Ovary (tissue), 7 donors: ENCODE measurements at regions not wholly inside any gene's neighbourhood (a gene's known extent, or its start where the extent isn't known, plus 50 kb on each side); places are given as distances from the start of the nearest gene placed in this dataset.

ENCODE experiments used
- DNase-seq, 5 donors: peaks; one replicate each; pipeline ENCODE4 v3.0.0-alpha.2; 2019 to 2020
- H3K27ac ChIP-seq, 2 donors: fragments of 200-600 bp; one replicate each; pipeline versions ENCODE4 v1.5.1 to v1.8.0; 2019 to 2022
- H3K27me3 ChIP-seq: fragments of 200-600 bp; one replicate; pipeline ENCODE4 v1.8.0; 2022
- H3K36me3 ChIP-seq: fragments of 200-600 bp; sonication (generic); one replicate; pipeline ENCODE4 v1.5.1; 2019
- H3K4me1 ChIP-seq: one replicate; pipeline ENCODE4 v1.8.1; 2013; ENCODE audit warnings: mild to moderate bottlenecking, moderate library complexity; ENCODE audit not compliant: insufficient read depth
- H3K4me3 ChIP-seq: fragments of 200-600 bp; sonication (generic); one replicate; pipeline ENCODE4 v1.5.1; 2017
- H3K9me3 ChIP-seq, 2 donors: fragments of 200-600 bp in 1 of 2; sonication (generic) in 1 of 2; one replicate each; pipeline versions ENCODE4 v1.5.1 to v1.8.1; 2013 to 2019; ENCODE audit warnings: mild to moderate bottlenecking in 1 of 2, moderate library complexity in 1 of 2
- EP300 ChIP-seq: sonication (generic); formaldehyde crosslinking; IDR thresholded peaks from one replicate; pipeline ENCODE4 v1.6.1; 2017; ENCODE audit warnings: antibody characterized with exemption
- POLR2A ChIP-seq: fragments of 450-650 bp; IDR thresholded peaks from one replicate; pipeline ENCODE4 v1.6.1; 2017; ENCODE audit warnings: antibody characterized with exemption, mild to moderate bottlenecking, moderate library complexity
- WGBS, 3 donors: extraction: QIAGEN DNeasy Blood & Tissue Kit in 1 of 3; methylation state at CpG; one replicate each; pipeline versions ENCODE4 v1.1.5 to v1.1.7; 2013 to 2017; 5-methylcytosine and 5-hydroxymethylcytosine counted together
- intact Hi-C, 4 donors: fragments of 100-400 bp; cut with DNase I; formaldehyde crosslinking; loops; one replicate each; pipeline versions ENCODE4 v1.11.0 to v1.15.1; 2022 to 2023
- TF ChIP-seq, protein P1 (sequence below), 3 donors: fragments of 450-650 bp in 2 of 3; fragments of 200-600 bp in 1 of 3; IDR thresholded peaks; one replicate each; pipeline versions ENCODE4 v1.5.1 to v1.8.0; 2016 to 2022; ENCODE audit warnings: antibody characterized with exemption in 3 of 3, mild to moderate bottlenecking in 1 of 3
- donor health status: DM: no; HTN: no; CAD: no; lungs with moderate emphysema.
- donor health status: DM: no; HTN: no; CAD: no.
- donor health status: Bipolar disorder and iron deficiency.
- donor health status: DM: no; HTN: no; CAD: no.
- donor health status: DM: yes; HTN: yes; CAD: no.

- Histone ChIP-seq H3K4me3 (no peak overlapping the region), H3K36me3 (no peaks in the 10 kb centered on the region), H3K4me1 (no peaks in the 10 kb centered on the region), H3K27ac (no peak overlapping the region), H3K9me3 (no peaks in the 10 kb centered on the region), H3K27me3 (no peaks in the 10 kb centered on the region)
- no peak for TF ChIP-seq EP300
- no peak for TF ChIP-seq POLR2A
- TF ChIP-seq, protein P1, sequence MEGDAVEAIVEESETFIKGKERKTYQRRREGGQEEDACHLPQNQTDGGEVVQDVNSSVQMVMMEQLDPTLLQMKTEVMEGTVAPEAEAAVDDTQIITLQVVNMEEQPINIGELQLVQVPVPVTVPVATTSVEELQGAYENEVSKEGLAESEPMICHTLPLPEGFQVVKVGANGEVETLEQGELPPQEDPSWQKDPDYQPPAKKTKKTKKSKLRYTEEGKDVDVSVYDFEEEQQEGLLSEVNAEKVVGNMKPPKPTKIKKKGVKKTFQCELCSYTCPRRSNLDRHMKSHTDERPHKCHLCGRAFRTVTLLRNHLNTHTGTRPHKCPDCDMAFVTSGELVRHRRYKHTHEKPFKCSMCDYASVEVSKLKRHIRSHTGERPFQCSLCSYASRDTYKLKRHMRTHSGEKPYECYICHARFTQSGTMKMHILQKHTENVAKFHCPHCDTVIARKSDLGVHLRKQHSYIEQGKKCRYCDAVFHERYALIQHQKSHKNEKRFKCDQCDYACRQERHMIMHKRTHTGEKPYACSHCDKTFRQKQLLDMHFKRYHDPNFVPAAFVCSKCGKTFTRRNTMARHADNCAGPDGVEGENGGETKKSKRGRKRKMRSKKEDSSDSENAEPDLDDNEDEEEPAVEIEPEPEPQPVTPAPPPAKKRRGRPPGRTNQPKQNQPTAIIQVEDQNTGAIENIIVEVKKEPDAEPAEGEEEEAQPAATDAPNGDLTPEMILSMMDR (IDR thresholded peaks at IDR 0.05), result no peak
- intact Hi-C loops, result no loop called here
- DNase-seq, result no peak
Measured at GRCh38 chr12:45629292-45629691, 100.2 kb upstream of the ARID2 start.

DNA sequence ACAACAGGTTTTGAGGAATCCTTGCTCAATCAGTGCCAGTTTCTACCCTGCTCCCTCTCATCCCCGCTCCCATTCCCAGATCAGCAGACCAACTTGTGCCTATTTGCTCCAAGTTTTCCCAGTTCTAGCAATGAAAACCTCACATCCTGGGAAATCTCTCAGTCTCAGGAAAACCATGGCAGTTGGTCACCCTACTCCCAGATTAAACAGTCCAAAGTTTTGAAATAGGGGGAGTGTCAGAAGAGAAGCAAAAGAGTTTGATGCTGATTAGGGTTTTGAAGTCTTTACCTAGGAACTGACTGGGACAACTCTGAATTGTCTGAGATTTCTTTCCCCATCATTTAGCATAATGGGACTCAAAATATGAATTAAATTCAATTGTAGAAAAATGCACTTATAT lies 95.8 kb upstream of the ARID2 start:
- H3K36me3 ChIP-seq, result no peaks in the 10 kb centered on the region
- TF ChIP-seq POLR2A (no peak), EP300 (no peak)
- TF ChIP-seq, protein P1 (IDR thresholded peaks at IDR 0.05), result no peak
- DNase-seq, result no peak
- 89 to 95% (median 90%) methylated on average over 1 of the region's 1 CpG for WGBS, 3 donors
- intact Hi-C loops, result no loop called here
- no peaks in the 10 kb centered on the region for H3K27me3 ChIP-seq
- no peaks in the 10 kb centered on the region for H3K9me3 ChIP-seq
- H3K4me3 ChIP-seq, result no peak overlapping the region
- H3K4me1 ChIP-seq, result no peaks in the 10 kb centered on the region
- no peak overlapping the region for H3K27ac ChIP-seq

DNA sequence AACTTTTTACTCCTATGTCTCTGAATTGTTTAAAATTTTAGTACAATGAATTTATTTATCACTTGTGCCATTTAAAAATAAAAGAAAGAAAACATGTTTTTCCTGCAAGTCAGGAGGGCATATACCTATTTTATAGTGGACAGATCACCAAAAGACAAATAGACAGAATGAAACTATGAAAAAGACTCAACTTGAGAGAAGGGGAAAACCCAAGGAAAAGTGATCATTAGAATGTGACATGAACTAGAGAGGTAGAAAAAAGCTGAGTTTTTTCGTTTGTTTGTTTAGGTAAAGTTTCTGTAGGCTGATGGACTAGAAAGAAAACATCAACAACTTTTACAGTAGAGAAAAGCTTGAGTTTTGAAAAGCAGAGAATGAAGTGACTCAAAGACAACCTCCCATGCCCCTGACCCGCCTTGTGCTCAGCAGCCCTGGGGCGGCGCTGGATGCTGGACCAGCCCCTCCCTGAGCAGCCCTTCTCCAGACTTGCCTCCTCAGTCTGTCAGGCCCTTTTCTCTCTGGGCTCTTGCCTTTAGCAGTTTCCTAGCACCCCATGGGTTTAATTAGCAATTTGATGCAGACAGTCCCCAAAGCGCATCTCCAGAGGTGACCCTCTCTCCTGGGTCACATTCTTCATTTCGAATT lies 95.1 kb upstream of the ARID2 start:
- 87 to 88% (median 88%) methylated on average over 6 of the region's 6 CpGs for WGBS, 3 donors
- no peaks in the 10 kb centered on the region for H3K9me3 ChIP-seq
- intact Hi-C loops, result no loop called here
- no peaks in the 10 kb centered on the region for H3K4me1 ChIP-seq
- H3K27ac ChIP-seq, result no peak overlapping the region
- H3K36me3 ChIP-seq, result no peaks in the 10 kb centered on the region
- H3K27me3 ChIP-seq, result no peaks in the 10 kb centered on the region
- DNase-seq, result no peak
- no peak overlapping the region for H3K4me3 ChIP-seq
- TF ChIP-seq EP300, result no peak
- TF ChIP-seq POLR2A, result no peak
- TF ChIP-seq, protein P1 (IDR thresholded peaks at IDR 0.05), result no peak

GRCh38 chr12:45637242-45637641 lies 92.3 kb upstream of the ARID2 start:
- Histone ChIP-seq H3K9me3 (no peaks in the 10 kb centered on the region), H3K27ac (no peak overlapping the region), H3K36me3 (no peaks in the 10 kb centered on the region), H3K4me1 (no peaks in the 10 kb centered on the region), H3K27me3 (no peaks in the 10 kb centered on the region), H3K4me3 (no peak overlapping the region)
- intact Hi-C loops, result no loop called here
- TF ChIP-seq, protein P1 (IDR thresholded peaks at IDR 0.05), result no peak
- TF ChIP-seq POLR2A (no peak), EP300 (no peak)
- no peak for DNase-seq
- WGBS, 3 donors, result 84 to 91% (median 89%) methylated on average over 2 of the region's 2 CpGs
